ENCODE measurements at regions not wholly inside any gene's neighbourhood (a gene's known extent, or its start where the extent isn't known, plus 50 kb on each side); places are given as distances from the start of the nearest gene placed in this dataset.

DNA sequence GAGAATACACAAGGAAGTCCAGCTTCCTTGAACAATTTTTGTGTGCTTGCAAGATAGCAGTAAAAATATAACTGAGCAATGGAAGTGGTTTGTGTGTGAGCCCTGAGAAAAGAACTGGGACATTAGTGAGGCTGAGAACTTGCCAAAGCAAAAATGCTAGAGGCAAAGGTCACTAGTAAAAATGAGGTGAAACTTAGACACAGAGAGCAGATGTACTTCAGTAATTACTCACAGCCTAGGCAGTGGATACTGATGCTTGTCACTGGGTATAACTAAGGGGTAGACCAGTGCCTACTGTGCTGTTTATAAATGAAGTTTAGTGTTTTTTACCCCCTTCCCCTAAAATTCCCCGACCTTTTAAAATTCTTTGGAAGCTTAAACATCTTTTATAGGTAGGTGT is 450.1 kb downstream of the LPIN1 start:
- TF ChIP-seq, protein P1, sequence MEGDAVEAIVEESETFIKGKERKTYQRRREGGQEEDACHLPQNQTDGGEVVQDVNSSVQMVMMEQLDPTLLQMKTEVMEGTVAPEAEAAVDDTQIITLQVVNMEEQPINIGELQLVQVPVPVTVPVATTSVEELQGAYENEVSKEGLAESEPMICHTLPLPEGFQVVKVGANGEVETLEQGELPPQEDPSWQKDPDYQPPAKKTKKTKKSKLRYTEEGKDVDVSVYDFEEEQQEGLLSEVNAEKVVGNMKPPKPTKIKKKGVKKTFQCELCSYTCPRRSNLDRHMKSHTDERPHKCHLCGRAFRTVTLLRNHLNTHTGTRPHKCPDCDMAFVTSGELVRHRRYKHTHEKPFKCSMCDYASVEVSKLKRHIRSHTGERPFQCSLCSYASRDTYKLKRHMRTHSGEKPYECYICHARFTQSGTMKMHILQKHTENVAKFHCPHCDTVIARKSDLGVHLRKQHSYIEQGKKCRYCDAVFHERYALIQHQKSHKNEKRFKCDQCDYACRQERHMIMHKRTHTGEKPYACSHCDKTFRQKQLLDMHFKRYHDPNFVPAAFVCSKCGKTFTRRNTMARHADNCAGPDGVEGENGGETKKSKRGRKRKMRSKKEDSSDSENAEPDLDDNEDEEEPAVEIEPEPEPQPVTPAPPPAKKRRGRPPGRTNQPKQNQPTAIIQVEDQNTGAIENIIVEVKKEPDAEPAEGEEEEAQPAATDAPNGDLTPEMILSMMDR (IDR thresholded peaks at IDR 0.05), result no peak
- no peak for TF ChIP-seq POLR2A (IDR thresholded peaks at IDR 0.05)
- TF ChIP-seq POLR2AphosphoS5 (IDR thresholded peaks at IDR 0.05), result no peak
